OCI-LY1 (cell line): ENCODE measurements at regions not wholly inside any gene's neighbourhood (a gene's known extent, or its start where the extent isn't known, plus 50 kb on each side); places are given as distances from the start of the nearest gene placed in this dataset.

Experiments
- H2AFZ ChIP-seq: fragments of 200-600 bp; sonication (generic), shearing (Covaris generic); 2 replicates; pipeline ENCODE4 v1.6.0; 2014; ENCODE audit warnings: antibody characterized with exemption, mild to moderate bottlenecking, low read length
- H3F3A ChIP-seq: fragments of 200-600 bp; sonication (generic), shearing (Covaris generic); 2 replicates; pipeline ENCODE4 v1.6.0; 2014; ENCODE audit warnings: mild to moderate bottlenecking, antibody characterized with exemption, low read length, moderate library complexity; ENCODE audit not compliant: insufficient read depth
- H3K27ac ChIP-seq: fragments of 200-600 bp; sonication (generic); 2 replicates; pipeline ENCODE4 v1.5.1; 2014; ENCODE audit warnings: low read length, mixed run types, mild to moderate bottlenecking, low read depth; ENCODE audit not compliant: poor library complexity, severe bottlenecking
- H3K27me3 ChIP-seq: fragments of 200-600 bp; sonication (generic); 2 replicates; pipeline ENCODE4 v1.6.0; 2014; ENCODE audit warnings: antibody characterized with exemption, mild to moderate bottlenecking, low read length, moderate library complexity; ENCODE audit not compliant: insufficient read depth
- H3K36me3 ChIP-seq: fragments of 200-600 bp; sonication (generic); 2 replicates; pipeline ENCODE4 v1.6.1; 2014; ENCODE audit warnings: mild to moderate bottlenecking, antibody characterized with exemption, low read length, moderate library complexity, mixed read lengths; ENCODE audit not compliant: insufficient read depth
- H3K4me1 ChIP-seq: fragments of 200-600 bp; sonication (generic); 2 replicates; pipeline ENCODE4 v1.5.1; 2014; ENCODE audit warnings: mild to moderate bottlenecking, low read length, moderate library complexity; ENCODE audit not compliant: insufficient read depth, severe bottlenecking
- H3K4me2 ChIP-seq: fragments of 200-600 bp; sonication (generic), shearing (Covaris generic); 2 replicates; pipeline ENCODE4 v1.6.1; 2014; ENCODE audit warnings: low read length
- H3K4me3 ChIP-seq: fragments of 200-600 bp; sonication (generic); 2 replicates; pipeline ENCODE4 v1.5.1; 2014; ENCODE audit warnings: low read length, low read depth, mild to moderate bottlenecking, mixed read lengths; ENCODE audit not compliant: poor library complexity, severe bottlenecking
- H3K79me2 ChIP-seq: fragments of 200-600 bp; shearing (Covaris generic); 2 replicates; pipeline ENCODE4 v1.6.1; 2016; ENCODE audit warnings: mixed run types, low read length, mixed read lengths; ENCODE audit not compliant: insufficient read depth
- H3K9ac ChIP-seq: fragments of 200-600 bp; sonication (generic), shearing (Covaris generic); 2 replicates; pipeline ENCODE4 v1.6.1; 2014; ENCODE audit warnings: mild to moderate bottlenecking, low read length, mixed read lengths
- H3K9me2 ChIP-seq: fragments of 200-600 bp; sonication (generic), shearing (Covaris generic); 2 replicates; pipeline ENCODE4 v1.6.1; 2014; ENCODE audit warnings: low read depth, mild to moderate bottlenecking, low read length, mixed read lengths
- H3K9me3 ChIP-seq: fragments of 200-600 bp; shearing (Covaris generic); 2 replicates; pipeline ENCODE4 v1.6.1; 2014; ENCODE audit warnings: low read length, mixed read lengths
- H4K20me1 ChIP-seq: fragments of 200-600 bp; sonication (generic), shearing (Covaris generic); 2 replicates; pipeline ENCODE4 v1.6.0; 2016; ENCODE audit warnings: mild to moderate bottlenecking, low read length; ENCODE audit not compliant: insufficient read depth
- CTCF ChIP-seq: fragments of 200-600 bp; sonication (generic), shearing (Covaris generic); IDR thresholded peaks from 2 replicates; pipeline ENCODE4 v1.5.1; 2017; ENCODE audit warnings: mild to moderate bottlenecking, antibody characterized with exemption, low read length, moderate library complexity, mixed read lengths
- EZH2 ChIP-seq: fragments of 200-600 bp; sonication (generic), shearing (Covaris generic); IDR thresholded peaks from 2 replicates; pipeline ENCODE4 v1.8.0; 2017; ENCODE audit warnings: borderline replicate concordance, mixed run types, mild to moderate bottlenecking, antibody characterized with exemption, low read length, moderate library complexity, mixed read lengths

GRCh38 chr16:48919791-48920190, 309.8 kb upstream of the N4BP1 start:
- H3F3A ChIP-seq = no peaks in the 10 kb centered on the region
- H3K9ac ChIP-seq = no peak overlapping the region
- H3K36me3 ChIP-seq = no peaks in the 10 kb centered on the region
- H3K4me1 ChIP-seq = no peaks in the 10 kb centered on the region
- H3K4me2 ChIP-seq = no peak overlapping the region
- H3K27me3 ChIP-seq = peaks cover 4% of the 10 kb centered on the region; the same call in 1 of the 2 replicates
- no peak overlapping the region for H3K27ac ChIP-seq
- H3K9me3 ChIP-seq = no peaks in the 10 kb centered on the region
- H3K79me2 ChIP-seq = no peaks in the 10 kb centered on the region
- no peaks in the 10 kb centered on the region for H3K9me2 ChIP-seq
- no peak overlapping the region for H2AFZ ChIP-seq
- TF ChIP-seq EZH2 (no peak), CTCF (no peak)
- H4K20me1 ChIP-seq = no peaks in the 10 kb centered on the region
- no peak overlapping the region for H3K4me3 ChIP-seq

- Histone ChIP-seq H3K79me2 (no peaks in the 10 kb centered on the region), H4K20me1 (no peaks in the 10 kb centered on the region), H3K27me3 (peaks cover 4% of the 10 kb centered on the region; the same call in 1 of the 2 replicates), H3K4me1 (no peaks in the 10 kb centered on the region), H3K9ac (no peak overlapping the region), H3K9me3 (no peaks in the 10 kb centered on the region), H3F3A (no peaks in the 10 kb centered on the region), H3K36me3 (no peaks in the 10 kb centered on the region), H3K9me2 (no peaks in the 10 kb centered on the region), H2AFZ (no peak overlapping the region), H3K27ac (no peak overlapping the region), H3K4me3 (no peak overlapping the region), H3K4me2 (no peak overlapping the region)
- TF ChIP-seq CTCF = no peak
- TF ChIP-seq EZH2 = no peak
Measured at GRCh38 chr16:48918520-48919258, 308.7 kb upstream of the N4BP1 start.

DNA sequence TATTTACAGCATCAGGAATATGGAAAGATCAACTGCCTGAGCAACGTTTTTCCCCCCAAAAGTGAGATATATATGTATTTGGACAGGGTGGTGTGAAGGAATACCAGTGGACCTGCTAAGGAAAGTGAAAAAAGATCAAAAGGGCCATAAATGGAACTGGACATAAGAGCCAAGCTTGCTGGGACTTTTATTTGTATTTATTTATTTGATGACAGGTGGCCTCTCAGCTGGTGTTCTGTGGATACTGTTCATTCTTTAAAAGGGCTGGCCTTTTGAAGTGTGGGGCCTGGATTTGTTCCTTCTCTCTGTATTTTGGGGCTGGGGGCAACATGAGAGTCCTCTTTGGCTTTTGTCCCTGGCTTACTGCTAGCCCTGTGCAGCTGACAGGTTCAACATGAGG, 306.6 kb upstream of the N4BP1 start:
- no peak overlapping the region for H3K27ac ChIP-seq
- H4K20me1 ChIP-seq = no peaks in the 10 kb centered on the region
- H3K27me3 ChIP-seq = peaks cover 4% of the 10 kb centered on the region; the same call in 1 of the 2 replicates
- H3K79me2 ChIP-seq = no peaks in the 10 kb centered on the region
- no peaks in the 10 kb centered on the region for H3K9me2 ChIP-seq
- TF ChIP-seq CTCF (no peak), EZH2 (no peak)
- no peak overlapping the region for H3K9ac ChIP-seq
- no peaks in the 10 kb centered on the region for H3K4me1 ChIP-seq
- H3F3A ChIP-seq = no peaks in the 10 kb centered on the region
- H3K36me3 ChIP-seq = no peaks in the 10 kb centered on the region
- H3K9me3 ChIP-seq = no peaks in the 10 kb centered on the region
- H2AFZ ChIP-seq = no peak overlapping the region
- no peak overlapping the region for H3K4me3 ChIP-seq
- no peak overlapping the region for H3K4me2 ChIP-seq
